A673 (cell line): ENCODE measurements at regions not wholly inside any gene's neighbourhood (a gene's known extent, or its start where the extent isn't known, plus 50 kb on each side); places are given as distances from the start of the nearest gene placed in this dataset.

ENCODE experiments used
- BruUV-seq: library from RNA; stranded (reverse); fragments of 400-500 nt; replicated peaks from 2 replicates; lab custom pipeline; 2021; lab: Mats Ljungman, UMichigan
- CTCF ChIA-PET: fragments of 300-600 bp; sonication (Branson Sonifier 250); formaldehyde crosslinking; loops from one replicate; lab custom pipeline; 2022; ENCODE audit warnings: antibody characterized with exemption; lab: Charles Lee
- POLR2A ChIA-PET: fragments of 300-600 bp; sonication (Branson Sonifier 250); formaldehyde crosslinking; loops from one replicate; lab custom pipeline; 2022; ENCODE audit warnings: antibody characterized with exemption; ENCODE audit not compliant: low non-redundant PET; lab: Charles Lee
- DNase-seq: peaks from one replicate; pipeline ENCODE4 v3.0.0-alpha.2; 2015; ENCODE audit warnings: low spot score
- H3K27ac ChIP-seq: fragments of 200-600 bp; sonication (generic); 2 replicates; pipeline ENCODE4 v1.5.1; 2016; ENCODE audit warnings: mixed run types, low read depth, mild to moderate bottlenecking, mixed read lengths, antibody characterized with exemption, low read length; ENCODE audit not compliant: poor library complexity, severe bottlenecking
- H3K27me3 ChIP-seq: fragments of 200-600 bp; sonication (generic); replicated peaks from 2 replicates; pipeline ENCODE4 v1.6.1; 2017; ENCODE audit warnings: mixed run types, low read depth, mild to moderate bottlenecking, mixed read lengths, antibody characterized with exemption, low read length; ENCODE audit not compliant: insufficient read depth, poor library complexity
- H3K36me3 ChIP-seq: fragments of 200-600 bp; sonication (generic); 2 replicates; pipeline ENCODE4 v1.6.1; 2016; ENCODE audit warnings: mixed run types, mild to moderate bottlenecking, mixed read lengths, antibody characterized with exemption, low read length; ENCODE audit not compliant: insufficient read depth, poor library complexity, severe bottlenecking
- H3K4me1 ChIP-seq: fragments of 200-600 bp; sonication (generic); 2 replicates; pipeline ENCODE4 v1.6.1; 2017; ENCODE audit warnings: mixed run types, mild to moderate bottlenecking, mixed read lengths, antibody characterized with exemption, low read length; ENCODE audit not compliant: insufficient read depth, poor library complexity, severe bottlenecking
- H3K4me3 ChIP-seq: fragments of 200-600 bp; sonication (generic); 2 replicates; pipeline ENCODE4 v1.5.1; 2016; ENCODE audit warnings: low read depth, mixed run types, mild to moderate bottlenecking, mixed read lengths, low read length; ENCODE audit not compliant: poor library complexity, severe bottlenecking
- H3K9me3 ChIP-seq: fragments of 200-600 bp; sonication (generic); 2 replicates; pipeline ENCODE4 v1.6.1; 2016; ENCODE audit warnings: mixed run types, low read depth, mild to moderate bottlenecking, mixed read lengths, antibody characterized with exemption, low read length; ENCODE audit not compliant: poor library complexity, severe bottlenecking
- EZH2 ChIP-seq: fragments of 200-600 bp; sonication (generic); IDR thresholded peaks from 2 replicates; pipeline ENCODE4 v1.6.1; 2017; ENCODE audit warnings: borderline replicate concordance, low read depth, mild to moderate bottlenecking, mixed read lengths, antibody characterized with exemption, low read length; ENCODE audit not compliant: poor library complexity, severe bottlenecking
- intact Hi-C: fragments of 100-400 bp; cut with micrococcal nuclease; formaldehyde crosslinking; loops from one replicate; pipeline ENCODE4 v1.10.0; 2022; ENCODE audit not compliant: unreplicated experiment
- TF ChIP-seq, protein P1 (sequence below): fragments of 300-800, 200-600 bp; sonication (generic); conservative IDR thresholded peaks from 2 replicates; pipeline ENCODE4 v1.5.1; 2017; ENCODE audit warnings: low read depth, mild to moderate bottlenecking, antibody characterized with exemption, low read length, moderate library complexity, mixed read lengths

DNA sequence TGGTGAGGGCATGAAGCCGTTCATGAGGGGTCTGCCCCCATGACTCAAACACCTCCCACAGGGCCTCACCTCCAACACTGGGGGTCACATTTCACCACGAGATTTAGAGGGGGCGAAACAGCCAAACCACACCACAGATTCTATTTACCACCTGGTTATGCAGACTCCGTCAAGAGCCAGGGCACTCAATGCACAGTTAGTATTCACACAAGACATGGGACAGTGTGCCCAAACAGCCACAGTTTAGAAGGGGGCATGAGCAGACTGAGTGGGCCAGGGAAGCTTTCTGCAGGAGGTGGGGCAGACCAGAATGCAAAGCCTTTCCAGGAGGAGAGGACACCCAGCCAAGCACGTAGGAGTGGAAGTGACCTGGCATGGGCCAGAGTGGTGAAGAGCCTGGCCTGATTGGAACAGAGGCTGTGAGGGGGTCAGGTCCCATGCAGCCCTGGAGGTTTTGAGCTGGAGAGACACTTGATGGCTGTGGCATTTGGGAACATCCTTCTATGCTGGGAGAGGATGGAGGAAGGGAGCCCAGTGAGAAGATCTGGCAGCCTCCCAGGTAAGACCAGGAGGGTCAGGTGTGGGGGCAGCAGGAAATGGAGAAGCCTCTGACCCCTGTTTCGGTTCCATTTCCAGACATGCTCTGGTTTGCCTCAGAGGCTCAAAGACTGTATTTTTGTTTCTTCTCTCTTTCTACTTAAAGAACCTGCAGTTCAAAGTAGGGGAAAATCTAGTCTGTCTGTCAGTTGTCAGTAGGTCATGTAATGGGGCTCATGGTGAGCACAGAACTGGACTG lies 199.1 kb upstream of the NCAM1 start:
- TF ChIP-seq, protein P1, sequence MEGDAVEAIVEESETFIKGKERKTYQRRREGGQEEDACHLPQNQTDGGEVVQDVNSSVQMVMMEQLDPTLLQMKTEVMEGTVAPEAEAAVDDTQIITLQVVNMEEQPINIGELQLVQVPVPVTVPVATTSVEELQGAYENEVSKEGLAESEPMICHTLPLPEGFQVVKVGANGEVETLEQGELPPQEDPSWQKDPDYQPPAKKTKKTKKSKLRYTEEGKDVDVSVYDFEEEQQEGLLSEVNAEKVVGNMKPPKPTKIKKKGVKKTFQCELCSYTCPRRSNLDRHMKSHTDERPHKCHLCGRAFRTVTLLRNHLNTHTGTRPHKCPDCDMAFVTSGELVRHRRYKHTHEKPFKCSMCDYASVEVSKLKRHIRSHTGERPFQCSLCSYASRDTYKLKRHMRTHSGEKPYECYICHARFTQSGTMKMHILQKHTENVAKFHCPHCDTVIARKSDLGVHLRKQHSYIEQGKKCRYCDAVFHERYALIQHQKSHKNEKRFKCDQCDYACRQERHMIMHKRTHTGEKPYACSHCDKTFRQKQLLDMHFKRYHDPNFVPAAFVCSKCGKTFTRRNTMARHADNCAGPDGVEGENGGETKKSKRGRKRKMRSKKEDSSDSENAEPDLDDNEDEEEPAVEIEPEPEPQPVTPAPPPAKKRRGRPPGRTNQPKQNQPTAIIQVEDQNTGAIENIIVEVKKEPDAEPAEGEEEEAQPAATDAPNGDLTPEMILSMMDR, result no peak
- TF ChIP-seq EZH2, result no peak
- ChIA-PET CTCF (no interaction called here), POLR2A (no interaction called here)
- no peak for DNase-seq
- Histone ChIP-seq H3K4me3 (no peak overlapping the region), H3K36me3 (no peaks in the 10 kb centered on the region), H3K27ac (no peak overlapping the region), H3K9me3 (no peaks in the 10 kb centered on the region), H3K27me3 (no peaks in the 10 kb centered on the region), H3K4me1 (no peaks in the 10 kb centered on the region)
- intact Hi-C loops, result no loop called here
- no TSS peak for BruUV-seq

DNA sequence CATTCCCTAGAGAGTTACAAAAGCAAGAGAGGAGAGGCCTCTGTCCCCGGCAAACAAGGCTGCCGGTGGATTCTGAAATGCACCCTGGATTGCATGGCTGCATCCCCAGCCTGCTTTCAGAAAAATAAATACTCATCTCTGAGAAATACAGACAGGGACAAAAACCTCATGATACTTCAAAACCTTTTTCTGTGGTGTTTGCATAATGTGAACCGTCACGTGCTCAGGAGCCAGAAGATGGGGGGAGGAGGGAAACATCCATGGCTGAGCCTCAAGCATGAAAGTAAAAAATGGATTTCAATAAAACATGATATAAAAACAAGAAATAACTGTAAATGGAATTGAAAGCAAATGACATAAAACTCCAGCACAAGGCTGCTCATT lies 198.5 kb upstream of the NCAM1 start:
- H3K27me3 ChIP-seq, result no peaks in the 10 kb centered on the region
- intact Hi-C loops, result no loop called here
- POLR2A ChIA-PET, result no interaction called here

DNA sequence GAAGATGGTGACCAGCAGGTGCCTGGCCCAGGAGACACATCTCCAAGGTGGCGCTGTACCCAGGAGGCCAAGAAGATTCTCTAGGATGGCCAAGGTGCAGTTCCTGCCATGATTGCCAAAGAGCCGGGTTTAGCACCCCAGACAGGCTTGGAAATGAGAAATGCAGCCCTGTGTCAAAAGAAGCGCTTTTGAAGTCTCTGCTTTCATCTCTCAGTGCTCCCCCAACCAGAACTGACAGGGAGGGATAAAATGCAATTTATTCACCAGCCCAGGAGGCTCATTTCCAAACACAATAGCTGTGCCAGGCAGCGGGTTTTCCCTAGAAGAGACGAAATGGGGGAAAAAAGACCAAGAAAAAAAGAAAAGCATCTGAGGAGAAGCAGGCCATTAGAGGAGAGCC lies 195.9 kb upstream of the NCAM1 start:
- Histone ChIP-seq H3K36me3 (no peaks in the 10 kb centered on the region), H3K4me1 (no peaks in the 10 kb centered on the region), H3K27me3 (no peaks in the 10 kb centered on the region), H3K27ac (no peak overlapping the region), H3K4me3 (no peak overlapping the region), H3K9me3 (no peaks in the 10 kb centered on the region)
- BruUV-seq, result no TSS peak
- POLR2A ChIA-PET, result no interaction called here
- CTCF ChIA-PET, result interaction anchor here (0.5 kb wide), 1 partner anchor 486 kb away, joined by 7 read pairs; no protein-coding TSS in a partner anchor
- intact Hi-C loops, result no loop called here
- TF ChIP-seq, protein P1, result no peak
- no peak for TF ChIP-seq EZH2
- no peak for DNase-seq

More for the DNA sequence above, 198.5 kb upstream of the NCAM1 start:
- no peaks in the 10 kb centered on the region for H3K36me3 ChIP-seq
- no peak overlapping the region for H3K27ac ChIP-seq
- BruUV-seq, result no TSS peak
- no peaks in the 10 kb centered on the region for H3K9me3 ChIP-seq
- CTCF ChIA-PET, result no interaction called here
- H3K4me3 ChIP-seq, result no peak overlapping the region
- TF ChIP-seq, protein P1, result no peak
- no peak for TF ChIP-seq EZH2
- no peak for DNase-seq
- H3K4me1 ChIP-seq, result no peaks in the 10 kb centered on the region
